ENCODE measurements at regions not wholly inside any gene's neighbourhood (a gene's known extent, or its start where the extent isn't known, plus 50 kb on each side); places are given as distances from the start of the nearest gene placed in this dataset.

DNA sequence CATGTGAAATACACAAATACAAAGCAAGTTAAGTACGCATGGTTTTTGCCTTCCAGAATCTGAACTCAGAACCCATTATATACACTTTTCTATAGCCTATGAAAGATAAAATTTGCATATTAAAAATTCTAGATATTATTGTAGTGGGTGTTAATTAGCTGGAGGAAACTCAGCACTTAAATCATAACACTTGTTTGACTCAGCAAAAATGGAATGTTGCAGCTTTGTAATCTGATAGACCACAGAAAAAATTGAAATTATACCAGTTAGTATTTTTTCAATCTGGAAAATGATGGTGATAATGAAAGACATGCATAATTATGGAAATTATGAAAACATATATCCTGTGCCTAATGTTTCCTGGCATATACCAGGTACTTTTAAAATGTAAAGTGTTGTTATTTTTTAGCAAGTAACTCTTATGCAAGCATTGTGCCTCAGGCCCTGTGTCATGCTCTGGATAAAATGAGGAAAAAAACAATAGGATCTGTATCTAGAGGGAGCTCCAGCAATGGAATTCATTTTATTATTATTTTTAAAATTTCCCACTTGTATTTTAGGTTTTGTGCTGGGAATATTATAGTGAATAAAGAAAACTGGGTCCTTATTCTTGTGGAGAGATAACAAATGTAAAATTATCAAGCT lies 490.4 kb upstream of the SEMA3A start:
- Mint-ChIP-seq H3K27me3 (no peaks in the 10 kb centered on the region), H3K4me1 (ENCODE audit: low read depth) (no peaks in the 10 kb centered on the region), H3K27ac (no peak overlapping the region), H3K9me3 (no peaks in the 10 kb centered on the region), H3K36me3 (ENCODE audit: low read depth) (no peaks in the 10 kb centered on the region), H3K4me3 (no peak overlapping the region)
- intact Hi-C loops (cut with micrococcal nuclease), result no loop called here

DNA sequence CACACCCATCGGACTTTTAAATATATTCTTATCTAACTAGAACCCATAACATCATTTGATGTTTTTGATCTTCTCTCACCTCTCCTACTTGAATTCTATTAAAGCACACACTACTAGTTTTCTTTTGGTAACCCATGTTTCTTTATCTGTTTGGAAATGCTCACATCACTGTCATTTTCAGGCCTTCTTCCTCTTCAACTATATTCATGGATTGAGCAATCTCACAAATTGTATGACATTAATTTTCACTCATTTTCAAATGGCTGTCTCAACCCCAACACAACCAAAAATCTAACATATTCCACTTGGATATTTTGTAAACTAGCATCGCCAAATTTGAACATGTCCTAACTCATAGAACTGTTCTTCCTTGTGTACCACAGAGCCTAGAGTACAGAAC lies 488.0 kb upstream of the SEMA3A start:
- Mint-ChIP-seq H3K9me3 (no peaks in the 10 kb centered on the region), H3K27me3 (no peaks in the 10 kb centered on the region), H3K36me3 (ENCODE audit: low read depth) (no peaks in the 10 kb centered on the region), H3K4me1 (ENCODE audit: low read depth) (no peaks in the 10 kb centered on the region), H3K27ac (no peak overlapping the region), H3K4me3 (no peak overlapping the region)
- intact Hi-C loops (cut with micrococcal nuclease), result no loop called here

DNA sequence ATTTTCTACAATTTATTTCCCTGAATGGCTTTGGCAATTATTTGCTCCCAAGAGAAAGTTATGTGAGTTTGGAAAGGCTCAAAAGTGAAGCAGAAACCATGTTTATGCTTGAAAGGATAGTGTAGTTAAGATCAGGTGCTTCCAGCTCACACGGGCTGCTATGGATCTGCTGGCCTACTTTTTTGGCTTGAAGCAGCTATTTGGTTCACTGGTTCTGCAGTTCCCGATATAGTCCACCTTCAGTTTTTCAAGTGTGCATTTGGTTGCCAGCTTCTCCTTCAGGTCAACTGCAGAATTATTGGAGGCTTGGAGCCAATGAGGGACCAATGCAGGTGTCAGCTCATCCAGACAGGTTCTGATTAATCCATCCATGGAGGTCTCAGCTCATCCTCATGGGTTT lies 484.3 kb upstream of the SEMA3A start:
- Mint-ChIP-seq H3K4me3 (no peak overlapping the region), H3K4me1 (ENCODE audit: low read depth) (no peaks in the 10 kb centered on the region), H3K9me3 (no peaks in the 10 kb centered on the region), H3K36me3 (ENCODE audit: low read depth) (no peaks in the 10 kb centered on the region), H3K27ac (no peak overlapping the region), H3K27me3 (no peaks in the 10 kb centered on the region)
- intact Hi-C loops (cut with micrococcal nuclease), result no loop called here

DNA sequence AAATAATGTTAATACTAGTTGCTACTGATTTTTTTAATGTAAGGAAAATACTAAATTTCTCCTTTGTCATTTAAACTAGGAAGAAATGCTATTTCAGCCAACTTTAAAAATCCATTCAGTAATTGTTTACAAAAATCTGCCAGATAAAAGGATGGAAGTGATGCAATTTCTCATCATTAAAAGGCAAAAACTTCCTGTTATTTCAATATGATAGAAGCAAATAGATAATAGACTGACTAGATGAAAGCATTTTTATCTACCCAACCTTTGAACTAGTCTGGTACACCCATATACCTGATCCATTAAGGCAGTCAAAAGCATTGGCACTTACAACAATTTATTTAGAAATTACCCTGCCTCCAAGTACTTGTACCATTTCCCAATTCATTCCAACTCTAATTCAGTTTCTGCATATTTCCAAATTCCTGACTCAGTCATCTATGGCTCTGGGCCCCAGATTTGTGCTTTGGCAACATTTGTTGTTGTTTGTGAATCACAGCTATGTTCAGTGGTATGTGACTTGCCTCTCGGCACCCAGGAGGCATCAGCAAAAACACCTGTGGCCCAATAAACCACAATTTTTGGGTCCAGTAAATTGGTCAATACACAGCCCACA lies 482.6 kb upstream of the SEMA3A start:
- Mint-ChIP-seq H3K27me3 (no peaks in the 10 kb centered on the region), H3K36me3 (ENCODE audit: low read depth) (no peaks in the 10 kb centered on the region), H3K4me3 (no peak overlapping the region), H3K27ac (no peak overlapping the region), H3K9me3 (no peaks in the 10 kb centered on the region), H3K4me1 (ENCODE audit: low read depth) (no peaks in the 10 kb centered on the region)
- intact Hi-C loops (cut with micrococcal nuclease), result no loop called here

DNA sequence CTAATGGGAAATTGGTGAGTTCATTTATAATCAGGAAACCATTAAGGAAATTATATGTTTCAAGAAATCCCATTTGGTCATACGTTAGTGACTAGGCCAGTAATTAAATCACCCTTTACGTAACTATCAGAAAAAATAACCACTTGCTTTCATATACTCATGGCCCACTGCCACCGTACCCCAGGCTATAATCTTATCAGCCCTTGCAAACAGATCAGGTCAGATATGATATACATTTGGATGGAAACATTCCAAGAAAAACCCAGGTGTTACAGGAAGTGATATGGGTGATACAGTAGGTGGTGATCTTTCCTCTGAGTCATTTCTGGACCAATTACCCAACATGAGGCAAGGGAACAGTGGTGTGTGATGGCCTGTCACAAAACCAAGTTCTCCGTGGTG lies 481.0 kb upstream of the SEMA3A start:
- H3K4me1 Mint-ChIP-seq (ENCODE audit: low read depth), result no peaks in the 10 kb centered on the region
- H3K9me3 Mint-ChIP-seq, result no peaks in the 10 kb centered on the region
- no peaks in the 10 kb centered on the region for H3K36me3 Mint-ChIP-seq (ENCODE audit: low read depth)
- H3K27me3 Mint-ChIP-seq, result no peaks in the 10 kb centered on the region
- no peak overlapping the region for H3K27ac Mint-ChIP-seq
- no peak overlapping the region for H3K4me3 Mint-ChIP-seq
- intact Hi-C loops (cut with micrococcal nuclease), result no loop called here

DNA sequence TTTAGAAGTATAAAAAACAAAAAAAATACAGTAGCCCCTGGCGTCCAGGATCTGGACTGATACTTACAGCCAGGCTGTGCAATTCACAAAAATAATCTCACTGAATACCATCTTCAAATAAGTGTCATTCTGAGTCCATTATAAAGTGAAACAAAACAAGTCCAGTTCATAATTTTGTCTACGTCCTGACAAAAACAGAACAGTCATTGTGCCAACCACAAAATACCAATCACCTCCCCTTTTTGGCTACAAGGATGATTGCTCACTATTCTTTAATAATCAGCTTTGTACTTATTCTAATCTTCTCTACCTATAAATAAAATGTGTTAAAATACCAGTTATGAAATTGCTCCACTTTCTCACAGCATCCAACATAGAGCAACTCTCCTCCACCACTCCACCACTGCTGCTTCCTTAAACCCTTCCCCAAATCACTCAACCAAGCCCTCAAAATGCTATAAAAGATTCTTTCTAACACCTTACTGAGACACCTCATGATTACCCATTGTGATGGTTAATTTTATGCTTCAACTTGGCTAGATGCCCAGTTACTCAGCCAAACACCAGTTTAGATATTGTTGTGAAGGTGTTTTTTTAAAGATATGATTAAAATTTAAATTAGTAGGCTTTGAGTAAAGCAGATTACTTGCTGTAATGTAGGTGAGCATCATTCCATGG lies 479.8 kb upstream of the SEMA3A start:
- intact Hi-C loops (cut with micrococcal nuclease), result no loop called here
- no peaks in the 10 kb centered on the region for H3K27me3 Mint-ChIP-seq
- no peaks in the 10 kb centered on the region for H3K36me3 Mint-ChIP-seq (ENCODE audit: low read depth)
- H3K4me1 Mint-ChIP-seq (ENCODE audit: low read depth), result no peaks in the 10 kb centered on the region
- H3K4me3 Mint-ChIP-seq, result no peak overlapping the region
- no peak overlapping the region for H3K27ac Mint-ChIP-seq
- no peaks in the 10 kb centered on the region for H3K9me3 Mint-ChIP-seq

DNA sequence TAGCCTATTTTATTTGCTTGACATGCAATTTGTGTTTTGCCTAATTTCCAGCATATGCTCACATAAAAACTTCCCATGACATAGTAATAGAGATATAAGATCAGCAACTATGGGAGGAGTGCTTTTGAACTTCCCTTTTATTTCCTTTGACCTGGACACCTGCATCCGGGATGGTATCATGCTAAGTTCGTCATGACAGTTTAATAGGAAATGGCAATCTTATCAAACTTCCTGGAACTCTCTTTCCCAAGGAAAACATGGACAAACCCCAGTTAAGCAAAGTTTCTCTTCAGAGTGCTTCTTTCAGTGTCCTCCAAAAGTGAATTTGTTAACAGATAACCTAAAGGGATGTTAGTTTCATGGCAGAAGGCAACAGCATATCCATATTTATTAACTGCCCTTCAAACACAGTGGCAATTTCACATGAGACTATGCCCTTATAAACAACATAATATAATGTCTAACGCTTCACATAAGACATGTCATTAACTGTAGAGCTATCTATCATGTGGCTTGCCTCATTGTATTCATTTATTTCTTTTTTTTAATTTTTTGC lies 474.7 kb upstream of the SEMA3A start:
- no peaks in the 10 kb centered on the region for H3K9me3 Mint-ChIP-seq
- no peaks in the 10 kb centered on the region for H3K27me3 Mint-ChIP-seq

DNA sequence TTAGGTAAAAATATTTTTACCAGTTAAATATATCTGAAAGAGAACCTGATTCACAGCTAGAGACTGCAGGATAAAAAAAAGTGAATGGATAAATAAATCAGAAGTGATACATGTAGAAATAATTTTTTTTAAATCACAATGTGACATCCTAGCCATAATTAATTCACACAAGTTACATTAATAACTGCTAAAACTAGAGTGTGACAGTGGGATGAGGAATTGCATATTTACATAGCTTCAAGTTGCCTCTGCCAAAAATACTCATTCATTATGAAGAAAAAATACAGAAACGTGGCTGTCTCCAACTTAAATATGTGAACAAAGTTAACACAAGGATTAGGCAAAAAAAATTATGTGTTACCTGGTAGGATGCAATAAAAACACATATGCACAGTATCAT lies 473.5 kb upstream of the SEMA3A start:
- Mint-ChIP-seq H3K4me3 (no peak overlapping the region), H3K27ac (no peak overlapping the region), H3K36me3 (ENCODE audit: low read depth) (no peaks in the 10 kb centered on the region), H3K4me1 (ENCODE audit: low read depth) (no peaks in the 10 kb centered on the region), H3K9me3 (no peaks in the 10 kb centered on the region), H3K27me3 (no peaks in the 10 kb centered on the region)
- intact Hi-C loops (cut with micrococcal nuclease), result no loop called here

More for the DNA sequence above, 474.7 kb upstream of the SEMA3A start:
- no peaks in the 10 kb centered on the region for H3K4me1 Mint-ChIP-seq (ENCODE audit: low read depth)
- H3K36me3 Mint-ChIP-seq (ENCODE audit: low read depth), result no peaks in the 10 kb centered on the region
- H3K27ac Mint-ChIP-seq, result no peak overlapping the region
- no peak overlapping the region for H3K4me3 Mint-ChIP-seq
- intact Hi-C loops (cut with micrococcal nuclease), result no loop called here

DNA sequence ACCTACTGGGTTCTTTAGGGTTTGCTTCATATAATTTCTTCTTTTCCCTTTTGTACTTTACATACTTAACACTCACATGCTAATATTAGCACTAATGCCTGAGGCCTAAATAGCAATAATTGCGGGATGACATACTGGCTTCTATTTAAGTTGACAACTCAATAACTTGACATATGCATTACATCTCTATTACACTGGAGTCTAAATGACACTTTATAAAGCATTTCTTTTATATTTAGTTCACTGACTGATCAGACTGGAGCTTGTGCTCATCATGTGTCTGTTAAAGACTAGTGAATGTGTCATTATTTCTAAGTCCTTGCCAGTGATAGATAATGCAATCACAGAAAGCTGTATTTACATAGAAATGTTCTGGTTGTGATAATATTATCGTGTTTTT lies 472.1 kb upstream of the SEMA3A start:
- H3K36me3 Mint-ChIP-seq (ENCODE audit: low read depth), result no peaks in the 10 kb centered on the region
- H3K27ac Mint-ChIP-seq, result no peak overlapping the region
- no peak overlapping the region for H3K4me3 Mint-ChIP-seq
- no peaks in the 10 kb centered on the region for H3K4me1 Mint-ChIP-seq (ENCODE audit: low read depth)
- intact Hi-C loops (cut with micrococcal nuclease), result no loop called here
- no peaks in the 10 kb centered on the region for H3K9me3 Mint-ChIP-seq
- no peaks in the 10 kb centered on the region for H3K27me3 Mint-ChIP-seq

DNA sequence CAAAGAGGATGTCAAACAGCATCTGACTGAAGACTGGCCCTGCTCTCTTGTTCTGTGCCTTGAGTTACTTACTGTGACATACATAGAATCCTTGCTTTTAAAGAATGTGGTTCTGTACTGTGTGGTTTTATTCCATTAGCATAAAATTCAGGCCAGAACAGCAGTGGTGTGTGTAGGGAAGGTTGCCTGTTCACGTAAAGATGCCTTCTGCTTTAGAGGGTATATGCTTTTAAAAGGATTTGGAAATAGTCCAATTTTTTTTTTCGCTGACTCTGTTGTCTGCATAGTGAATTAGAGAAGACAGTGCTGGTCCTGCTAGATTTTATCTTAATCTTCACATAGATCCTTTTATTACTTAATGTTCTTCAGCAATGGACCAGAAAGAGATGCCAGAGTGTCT lies 470.8 kb upstream of the SEMA3A start:
- Mint-ChIP-seq H3K27ac (no peak overlapping the region), H3K36me3 (ENCODE audit: low read depth) (no peaks in the 10 kb centered on the region), H3K4me1 (ENCODE audit: low read depth) (no peaks in the 10 kb centered on the region), H3K4me3 (no peak overlapping the region), H3K9me3 (no peaks in the 10 kb centered on the region), H3K27me3 (no peaks in the 10 kb centered on the region)
- intact Hi-C loops (cut with micrococcal nuclease), result no loop called here

DNA sequence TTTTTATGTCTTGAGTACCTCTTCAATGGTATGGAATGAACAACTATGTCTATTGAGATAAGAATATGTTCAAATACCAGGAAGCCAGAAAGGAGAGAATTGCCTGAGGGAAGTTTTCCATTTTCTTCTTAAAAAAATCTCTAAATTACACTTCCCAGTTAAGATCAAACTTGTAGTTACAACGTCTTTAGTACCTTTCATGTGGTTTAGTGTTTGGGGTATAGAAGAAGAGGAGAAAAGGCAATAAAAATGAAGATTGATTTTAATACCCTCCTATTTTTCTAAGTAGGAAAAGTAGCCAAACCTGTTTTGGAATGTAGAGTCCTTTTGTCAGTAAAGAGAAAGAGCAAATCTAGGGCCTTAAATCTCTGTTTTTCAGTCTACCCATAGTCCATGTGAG lies 470.0 kb upstream of the SEMA3A start:
- no peaks in the 10 kb centered on the region for H3K27me3 Mint-ChIP-seq
- no peaks in the 10 kb centered on the region for H3K36me3 Mint-ChIP-seq (ENCODE audit: low read depth)
- no peak overlapping the region for H3K27ac Mint-ChIP-seq
- intact Hi-C loops (cut with micrococcal nuclease), result no loop called here
- H3K4me3 Mint-ChIP-seq, result no peak overlapping the region
- H3K9me3 Mint-ChIP-seq, result no peaks in the 10 kb centered on the region
- no peaks in the 10 kb centered on the region for H3K4me1 Mint-ChIP-seq (ENCODE audit: low read depth)

DNA sequence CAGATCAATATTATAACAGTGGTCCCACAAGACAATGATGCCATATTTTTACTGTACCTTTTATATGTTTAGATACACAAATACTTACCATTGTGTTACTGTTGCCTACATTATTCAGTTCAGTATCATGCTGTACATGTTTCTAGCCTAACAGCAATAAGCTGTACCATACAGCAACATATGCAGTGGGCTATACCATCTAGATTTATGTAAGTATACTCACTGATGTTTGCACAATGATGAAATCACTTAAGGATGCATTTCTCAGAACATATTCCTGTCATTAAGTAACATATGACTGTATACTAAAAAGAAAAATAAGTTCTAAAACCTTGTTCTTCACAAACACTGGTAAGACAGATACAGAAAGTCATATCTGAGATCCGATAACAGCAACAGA lies 468.6 kb upstream of the SEMA3A start:
- Mint-ChIP-seq H3K9me3 (no peaks in the 10 kb centered on the region), H3K27ac (no peak overlapping the region), H3K36me3 (ENCODE audit: low read depth) (no peaks in the 10 kb centered on the region), H3K27me3 (no peaks in the 10 kb centered on the region), H3K4me1 (ENCODE audit: low read depth) (no peaks in the 10 kb centered on the region), H3K4me3 (no peak overlapping the region)
- intact Hi-C loops (cut with micrococcal nuclease), result no loop called here

DNA sequence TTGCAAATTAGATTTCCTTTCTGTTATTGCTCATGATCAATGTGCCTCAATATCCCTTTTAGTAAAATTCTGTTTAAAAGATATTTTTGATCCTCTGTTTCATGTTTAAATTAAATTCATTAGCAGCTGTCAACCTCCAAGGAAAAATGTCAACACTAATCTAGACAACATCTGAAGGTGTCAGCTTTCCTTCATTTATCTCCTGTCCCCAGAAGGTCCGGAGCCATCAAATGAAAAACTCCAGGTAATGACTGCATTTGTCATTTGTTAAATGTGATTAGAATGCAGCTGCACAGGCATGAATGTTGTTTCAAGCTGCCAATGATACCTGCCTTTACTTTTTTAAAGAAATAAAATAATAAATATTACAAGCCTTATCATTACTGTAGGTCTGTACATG lies 463.7 kb upstream of the SEMA3A start:
- Mint-ChIP-seq H3K4me3 (no peak overlapping the region), H3K27ac (no peak overlapping the region), H3K4me1 (ENCODE audit: low read depth) (no peaks in the 10 kb centered on the region), H3K27me3 (no peaks in the 10 kb centered on the region), H3K9me3 (no peaks in the 10 kb centered on the region), H3K36me3 (ENCODE audit: low read depth) (no peaks in the 10 kb centered on the region)
- intact Hi-C loops (cut with micrococcal nuclease), result no loop called here

DNA sequence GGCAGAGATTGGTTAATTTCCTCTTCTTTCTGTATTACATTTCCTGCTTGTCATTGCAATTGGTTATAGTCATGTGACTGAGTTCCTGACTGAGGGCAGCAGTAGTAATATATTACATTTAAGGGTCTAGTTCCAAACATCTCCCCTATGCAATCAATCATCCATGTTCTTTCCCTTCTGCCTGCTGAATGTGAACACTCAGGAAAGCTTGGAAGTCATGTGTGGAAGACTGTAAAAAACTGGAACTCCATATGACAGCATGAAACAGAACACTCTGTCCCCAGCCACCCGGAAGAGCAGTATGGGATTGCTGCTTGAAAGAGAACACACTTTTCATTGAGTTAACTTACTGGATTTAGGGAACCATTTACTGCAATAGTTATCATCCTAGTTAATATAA lies 459.7 kb upstream of the SEMA3A start:
- Mint-ChIP-seq H3K4me1 (ENCODE audit: low read depth) (no peaks in the 10 kb centered on the region), H3K36me3 (ENCODE audit: low read depth) (no peaks in the 10 kb centered on the region), H3K27me3 (no peaks in the 10 kb centered on the region), H3K4me3 (no peak overlapping the region), H3K9me3 (no peaks in the 10 kb centered on the region), H3K27ac (no peak overlapping the region)
- intact Hi-C loops (cut with micrococcal nuclease), result no loop called here

Data from dendritic cell treated with granulocyte-macrophage colony-stimulating factor and Interleukin-4, amounts not matched to agents 40 ng/mL and 50 ng/mL, for 4 days (primary cell).